ENCODE measurements at regions not wholly inside any gene's neighbourhood (a gene's known extent, or its start where the extent isn't known, plus 50 kb on each side); places are given as distances from the start of the nearest gene placed in this dataset.
A peak's percentile ranks its signal among the peaks of the same experiment; 100 is the strongest.

DNA sequence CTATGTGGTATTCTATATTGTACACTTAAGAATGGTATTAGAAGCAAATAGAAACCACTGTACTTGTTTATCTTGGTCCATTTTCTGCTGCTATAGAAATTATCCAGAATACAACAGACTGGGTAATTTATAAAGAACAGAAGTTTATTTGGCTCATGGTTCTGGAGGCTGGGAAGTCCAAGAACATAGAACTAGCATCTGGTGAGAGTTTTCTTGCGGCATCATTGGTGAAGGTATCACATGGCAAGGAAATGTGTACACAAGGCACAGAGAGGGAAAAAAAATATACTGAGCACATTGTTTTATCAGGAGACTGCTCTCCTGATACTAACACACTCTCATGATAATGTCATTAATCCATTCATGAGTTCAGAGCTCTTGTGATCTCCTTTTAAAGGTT lies 130.3 kb upstream of the STXBP6 start:
- Histone ChIP-seq H3K9me3 (ENCODE audit: control insufficient read depth in 1 of 2, insufficient read depth in 1 of 2, low read length in 2 of 2) (no peaks in the 10 kb centered on the region), H3K4me1 (ENCODE audit: insufficient read depth, low read length) (no peaks in the 10 kb centered on the region), H3K36me3 (ENCODE audit: insufficient read depth, low read length) (no peaks in the 10 kb centered on the region), H3K4me3 (ENCODE audit: low read length) (no peak overlapping the region), H3K27me3 (ENCODE audit: control insufficient read depth in 1 of 2, insufficient read depth in 2 of 2, low read length in 2 of 2) (no peaks in the 10 kb centered on the region), H3K27ac (ENCODE audit: low read depth in 1 of 2, low read length in 2 of 2) (no peak overlapping the region)
- peaks cover 20% of the 10 kb centered on the region for H3K27me3 Mint-ChIP-seq
- CTCF ChIA-PET, result no interaction called here
- H3K4me3 Mint-ChIP-seq, result no peak overlapping the region
- no peaks in the 10 kb centered on the region for H3K36me3 Mint-ChIP-seq (ENCODE audit: low read depth)
- TF ChIP-seq, protein P1, sequence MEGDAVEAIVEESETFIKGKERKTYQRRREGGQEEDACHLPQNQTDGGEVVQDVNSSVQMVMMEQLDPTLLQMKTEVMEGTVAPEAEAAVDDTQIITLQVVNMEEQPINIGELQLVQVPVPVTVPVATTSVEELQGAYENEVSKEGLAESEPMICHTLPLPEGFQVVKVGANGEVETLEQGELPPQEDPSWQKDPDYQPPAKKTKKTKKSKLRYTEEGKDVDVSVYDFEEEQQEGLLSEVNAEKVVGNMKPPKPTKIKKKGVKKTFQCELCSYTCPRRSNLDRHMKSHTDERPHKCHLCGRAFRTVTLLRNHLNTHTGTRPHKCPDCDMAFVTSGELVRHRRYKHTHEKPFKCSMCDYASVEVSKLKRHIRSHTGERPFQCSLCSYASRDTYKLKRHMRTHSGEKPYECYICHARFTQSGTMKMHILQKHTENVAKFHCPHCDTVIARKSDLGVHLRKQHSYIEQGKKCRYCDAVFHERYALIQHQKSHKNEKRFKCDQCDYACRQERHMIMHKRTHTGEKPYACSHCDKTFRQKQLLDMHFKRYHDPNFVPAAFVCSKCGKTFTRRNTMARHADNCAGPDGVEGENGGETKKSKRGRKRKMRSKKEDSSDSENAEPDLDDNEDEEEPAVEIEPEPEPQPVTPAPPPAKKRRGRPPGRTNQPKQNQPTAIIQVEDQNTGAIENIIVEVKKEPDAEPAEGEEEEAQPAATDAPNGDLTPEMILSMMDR (IDR thresholded peaks at IDR 0.05), result no peak
- no peak for ATAC-seq (ENCODE audit: poor library complexity)
- H3K4me1 Mint-ChIP-seq (ENCODE audit: low read depth), result no peaks in the 10 kb centered on the region
- H3K9me3 Mint-ChIP-seq, result peaks cover 19% of the 10 kb centered on the region
- intact Hi-C loops (cut with DNase I, micrococcal nuclease), result no loop called here
- no peak for DNase-seq
- POLR2A ChIA-PET, result no interaction called here
- H3K27ac Mint-ChIP-seq, result no peak overlapping the region

DNA sequence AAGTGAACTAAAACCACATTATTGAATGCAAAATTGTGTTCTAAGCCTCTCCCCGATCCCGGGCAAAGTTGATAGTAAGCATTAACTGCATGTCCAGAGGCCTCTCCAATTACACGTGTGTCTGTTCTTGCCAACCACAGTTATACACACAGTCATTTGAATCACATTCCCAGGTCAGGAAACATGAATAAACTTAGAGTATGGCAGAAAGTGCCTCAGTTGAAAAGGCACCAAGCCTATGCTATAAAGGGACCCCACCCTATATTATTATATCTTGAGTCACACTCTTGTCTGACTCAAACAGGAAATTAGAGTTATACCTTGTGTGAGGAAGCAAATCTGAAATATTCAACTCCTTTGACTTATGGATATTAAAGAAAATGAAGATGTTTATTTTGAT lies 128.3 kb upstream of the STXBP6 start:
- Histone ChIP-seq H3K36me3 (ENCODE audit: insufficient read depth, low read length) (no peaks in the 10 kb centered on the region), H3K27me3 (ENCODE audit: control insufficient read depth in 1 of 2, insufficient read depth in 2 of 2, low read length in 2 of 2) (no peaks in the 10 kb centered on the region), H3K9me3 (ENCODE audit: control insufficient read depth in 1 of 2, insufficient read depth in 1 of 2, low read length in 2 of 2) (no peaks in the 10 kb centered on the region), H3K4me1 (ENCODE audit: insufficient read depth, low read length) (no peaks in the 10 kb centered on the region), H3K27ac (ENCODE audit: low read depth in 1 of 2, low read length in 2 of 2) (no peak overlapping the region), H3K4me3 (ENCODE audit: low read length) (no peak overlapping the region)
- peaks cover 20% of the 10 kb centered on the region for H3K27me3 Mint-ChIP-seq
- TF ChIP-seq, protein P1 (IDR thresholded peaks at IDR 0.05), result no peak
- no peaks in the 10 kb centered on the region for H3K36me3 Mint-ChIP-seq (ENCODE audit: low read depth)
- H3K9me3 Mint-ChIP-seq, result peaks cover 15% of the 10 kb centered on the region
- intact Hi-C loops (cut with DNase I, micrococcal nuclease), result no loop called here
- no peak overlapping the region for H3K4me3 Mint-ChIP-seq
- H3K27ac Mint-ChIP-seq, result no peak overlapping the region
- CTCF ChIA-PET, result no interaction called here
- POLR2A ChIA-PET, result no interaction called here
- ATAC-seq (ENCODE audit: poor library complexity), result no peak
- no peak for DNase-seq
- H3K4me1 Mint-ChIP-seq (ENCODE audit: low read depth), result no peaks in the 10 kb centered on the region

GRCh38 chr14:25150934-25151790 lies 101.2 kb upstream of the STXBP6 start:
- Histone ChIP-seq H3K36me3 (ENCODE audit: insufficient read depth, low read length) (no peaks in the 10 kb centered on the region), H3K4me3 (ENCODE audit: low read length) (no peak overlapping the region), H3K4me1 (ENCODE audit: insufficient read depth, low read length) (no peaks in the 10 kb centered on the region), H3K9me3 (ENCODE audit: control insufficient read depth in 1 of 2, insufficient read depth in 1 of 2, low read length in 2 of 2) (no peaks in the 10 kb centered on the region), H3K27me3 (ENCODE audit: control insufficient read depth in 1 of 2, insufficient read depth in 2 of 2, low read length in 2 of 2) (no peaks in the 10 kb centered on the region), H3K27ac (ENCODE audit: low read depth in 1 of 2, low read length in 2 of 2) (no peak overlapping the region)
- TF ChIP-seq, protein P1 (IDR thresholded peaks at IDR 0.05), result peak; percentile 85
- no peaks in the 10 kb centered on the region for H3K4me1 Mint-ChIP-seq (ENCODE audit: low read depth)
- peak in 3 of 14 experiments; percentile 21 to 28 (median 22) for DNase-seq
- ATAC-seq (ENCODE audit: poor library complexity), result no peak
- H3K27ac Mint-ChIP-seq, result no peak overlapping the region
- intact Hi-C loops (cut with DNase I, micrococcal nuclease), result loop anchor here in 1 of 2 experiments (1.0 to 5.0 kb wide), 2 partner anchors 9 to 439 kb away; no protein-coding TSS in a partner anchor
- no peak overlapping the region for H3K4me3 Mint-ChIP-seq
- peaks cover 34% of the 10 kb centered on the region for H3K27me3 Mint-ChIP-seq
- ChIA-PET POLR2A (no interaction called here), CTCF (no interaction called here)
- H3K9me3 Mint-ChIP-seq, result no peaks in the 10 kb centered on the region
- no peaks in the 10 kb centered on the region for H3K36me3 Mint-ChIP-seq (ENCODE audit: low read depth)

Measured in CD4-positive, alpha-beta T cell (primary cell).